Neuronal stem cell (in vitro differentiated cells): ENCODE measurements at regions not wholly inside any gene's neighbourhood (a gene's known extent, or its start where the extent isn't known, plus 50 kb on each side); places are given as distances from the start of the nearest gene placed in this dataset.

Experiments used
- DNase-seq: peaks from one replicate; pipeline ENCODE4 v3.0.0-alpha.2; 2013; ENCODE audit warnings: low spot score
- H2AFZ ChIP-seq: one replicate; pipeline ENCODE4 v1.6.1; 2013; ENCODE audit warnings: mild to moderate bottlenecking, low read length, inconsistent platforms
- H2AK5ac ChIP-seq: 2 replicates; pipeline ENCODE4 v1.6.1; 2013; ENCODE audit warnings: low read depth, mild to moderate bottlenecking, inconsistent platforms, low read length, moderate library complexity, mixed read lengths
- H2BK120ac ChIP-seq: 2 replicates; pipeline ENCODE4 v1.6.1; 2013; ENCODE audit warnings: low read depth, mild to moderate bottlenecking, inconsistent platforms, low read length, moderate library complexity, mixed read lengths
- H2BK12ac ChIP-seq: one replicate; pipeline ENCODE4 v1.6.1; 2013; ENCODE audit warnings: low read length, inconsistent platforms
- H2BK15ac ChIP-seq: 2 replicates; pipeline ENCODE4 v1.6.1; 2013; ENCODE audit warnings: mild to moderate bottlenecking, low read length, inconsistent platforms, mixed read lengths
- H2BK5ac ChIP-seq: one replicate; pipeline ENCODE4 v1.6.1; 2013; ENCODE audit warnings: inconsistent platforms, mild to moderate bottlenecking, low read length, moderate library complexity
- H3K14ac ChIP-seq: one replicate; pipeline ENCODE4 v1.6.1; 2013; ENCODE audit warnings: low read length, inconsistent platforms
- H3K18ac ChIP-seq: 2 replicates; pipeline ENCODE4 v1.6.1; 2013; ENCODE audit warnings: low read length, inconsistent platforms
- H3K23ac ChIP-seq: 2 replicates; pipeline ENCODE4 v1.6.1; 2013; ENCODE audit warnings: low read depth, mild to moderate bottlenecking, mixed read lengths, low read length, inconsistent platforms; ENCODE audit not compliant: poor library complexity
- H3K27ac ChIP-seq: replicated peaks from 3 replicates; pipeline ENCODE4 v1.5.1; 2013; ENCODE audit warnings: low read length, inconsistent platforms
- H3K27me3 ChIP-seq, 3 experiments: 2 replicates each; pipeline ENCODE4 v1.6.1; 2013; ENCODE audit warnings: low read length in 3 of 3, mild to moderate bottlenecking in 2 of 3, inconsistent platforms in 1 of 3, low read depth in 1 of 3, mixed read lengths in 1 of 3, moderate library complexity in 1 of 3; ENCODE audit not compliant: control insufficient read depth in 3 of 3, insufficient read depth in 3 of 3
- H3K36me3 ChIP-seq, 2 donors: replicated peaks in 1 of 2; 2 replicates each; pipeline ENCODE4 v1.6.1; 2013; ENCODE audit warnings: low read length in 2 of 2; ENCODE audit not compliant: control insufficient read depth in 2 of 2, insufficient read depth in 2 of 2
- H3K4ac ChIP-seq: 2 replicates; pipeline ENCODE4 v1.6.1; 2013; ENCODE audit warnings: inconsistent platforms, mild to moderate bottlenecking, low read length, moderate library complexity
- H3K4me1 ChIP-seq, 2 donors: 1 replicate in 1 of 2; 2 replicates in 1 of 2; pipeline ENCODE4 v1.6.1; 2013; ENCODE audit warnings: low read length in 2 of 2, low read depth in 1 of 2; ENCODE audit not compliant: control insufficient read depth in 2 of 2, insufficient read depth in 1 of 2
- H3K4me2 ChIP-seq: one replicate; pipeline ENCODE4 v1.6.1; 2013; ENCODE audit warnings: mild to moderate bottlenecking, low read length, inconsistent platforms; ENCODE audit not compliant: insufficient read depth, poor library complexity, severe bottlenecking
- H3K4me3 ChIP-seq, 2 donors: 2 replicates each; pipeline ENCODE4 v1.5.1; 2013; ENCODE audit warnings: low read length in 2 of 2, mild to moderate bottlenecking in 2 of 2, inconsistent platforms in 1 of 2, moderate library complexity in 1 of 2
- H3K79me1 ChIP-seq: one replicate; pipeline ENCODE4 v1.6.1; 2013; ENCODE audit warnings: low read depth, mild to moderate bottlenecking, inconsistent platforms, low read length, moderate library complexity
- H3K9ac ChIP-seq: one replicate; pipeline ENCODE4 v1.6.1; 2013; ENCODE audit warnings: mild to moderate bottlenecking, low read depth, low read length, inconsistent platforms; ENCODE audit not compliant: poor library complexity
- H3K9me3 ChIP-seq, 2 donors: replicated peaks in 1 of 2; 2 replicates each; pipeline versions ENCODE3 to v1.6.1; 2013; ENCODE audit warnings: low read length in 2 of 2, mild to moderate bottlenecking in 2 of 2, inconsistent platforms in 1 of 2, low read depth in 1 of 2, mixed read lengths in 1 of 2, moderate library complexity in 1 of 2; ENCODE audit not compliant: control insufficient read depth in 2 of 2, insufficient read depth in 1 of 2
- H4K8ac ChIP-seq: one replicate; pipeline ENCODE4 v1.6.1; 2013; ENCODE audit warnings: low read depth, mild to moderate bottlenecking, inconsistent platforms, low read length, moderate library complexity
- H4K91ac ChIP-seq: one replicate; pipeline ENCODE4 v1.6.1; 2013; ENCODE audit warnings: low read length, low read depth, mild to moderate bottlenecking, inconsistent platforms; ENCODE audit not compliant: poor library complexity
- WGBS, 2 donors: extraction: QIAGEN DNeasy Blood & Tissue Kit; methylation state at CpG; one replicate each; pipeline ENCODE4 v1.1.7; 2013; ENCODE audit warnings: missing lambda C conversion rate in 2 of 2, mixed read lengths in 1 of 2; ENCODE audit not compliant: insufficient read length in 2 of 2, insufficient replicate concordance in 1 of 2; ENCODE audit errors: extremely low coverage in 2 of 2; 5-methylcytosine and 5-hydroxymethylcytosine counted together

- Histone ChIP-seq H3K4me2 (no peak overlapping the region), H3K27ac (no peak overlapping the region), H3K4ac (no peak overlapping the region), H2BK15ac (no peak overlapping the region), H2AK5ac (no peak overlapping the region), H3K4me3 (no peak overlapping the region), H2BK5ac (no peak overlapping the region), H3K9me3 (no peaks in the 10 kb centered on the region), H2AFZ (no peak overlapping the region), H2BK120ac (no peak overlapping the region), H3K14ac (no peak overlapping the region), H3K18ac (no peak overlapping the region), H4K8ac (no peak overlapping the region), H3K23ac (no peak overlapping the region), H4K91ac (no peak overlapping the region), H3K27me3 (no peaks in the 10 kb centered on the region), H3K9ac (no peak overlapping the region), H2BK12ac (no peak overlapping the region), H3K79me1 (no peaks in the 10 kb centered on the region), H3K4me1 (no peaks in the 10 kb centered on the region), H3K36me3 (no peaks in the 10 kb centered on the region)
- WGBS, 2 donors: no CpG with 5 or more reads among the region's 6 CpGs
- no peak for DNase-seq
Measured at GRCh38 chr16:13823501-13823900, 96.5 kb upstream of the ERCC4 start.

- Histone ChIP-seq H2AK5ac (no peak overlapping the region), H3K4me2 (no peak overlapping the region), H3K9me3 (no peaks in the 10 kb centered on the region), H3K4me1 (no peaks in the 10 kb centered on the region), H2BK12ac (no peak overlapping the region), H2BK5ac (no peak overlapping the region), H3K9ac (no peak overlapping the region), H3K36me3 (no peaks in the 10 kb centered on the region), H3K4ac (no peak overlapping the region), H3K4me3 (no peak overlapping the region), H3K27me3 (no peaks in the 10 kb centered on the region), H3K79me1 (no peaks in the 10 kb centered on the region), H3K23ac (no peak overlapping the region), H2BK15ac (no peak overlapping the region), H3K27ac (no peak overlapping the region), H2BK120ac (no peak overlapping the region), H3K18ac (no peak overlapping the region), H4K91ac (no peak overlapping the region), H3K14ac (no peak overlapping the region), H2AFZ (no peak overlapping the region), H4K8ac (no peak overlapping the region)
- DNase-seq: no peak
- no CpG with 5 or more reads among the region's 7 CpGs for WGBS, 2 donors
Measured at GRCh38 chr16:13829697-13830299, 90.2 kb upstream of the ERCC4 start.

GRCh38 chr16:13833515-13833914, 86.4 kb upstream of the ERCC4 start:
- H2BK12ac ChIP-seq: no peak overlapping the region
- no peak overlapping the region for H3K23ac ChIP-seq
- no peak overlapping the region for H4K8ac ChIP-seq
- no peak overlapping the region for H3K14ac ChIP-seq
- no peak overlapping the region for H2AK5ac ChIP-seq
- H3K4me1 ChIP-seq: no peaks in the 10 kb centered on the region
- H3K4ac ChIP-seq: no peak overlapping the region
- H2BK15ac ChIP-seq: no peak overlapping the region
- no peak overlapping the region for H2BK5ac ChIP-seq
- DNase-seq: no peak
- H3K79me1 ChIP-seq: no peaks in the 10 kb centered on the region
- H3K36me3 ChIP-seq: no peaks in the 10 kb centered on the region
- H3K4me3 ChIP-seq: no peak overlapping the region
- no peaks in the 10 kb centered on the region for H3K9me3 ChIP-seq
- no peak overlapping the region for H2BK120ac ChIP-seq
- H3K4me2 ChIP-seq: no peak overlapping the region
- no CpG with 5 or more reads among the region's 2 CpGs for WGBS, 2 donors
- H3K27me3 ChIP-seq: no peaks in the 10 kb centered on the region
- no peak overlapping the region for H3K27ac ChIP-seq
- no peak overlapping the region for H3K9ac ChIP-seq
- H4K91ac ChIP-seq: no peak overlapping the region
- no peak overlapping the region for H3K18ac ChIP-seq
- H2AFZ ChIP-seq: no peak overlapping the region

GRCh38 chr16:13835387-13835786, 84.6 kb upstream of the ERCC4 start:
- Histone ChIP-seq H2AK5ac (no peak overlapping the region), H2BK12ac (no peak overlapping the region), H3K23ac (no peak overlapping the region), H3K79me1 (no peaks in the 10 kb centered on the region), H2BK5ac (no peak overlapping the region), H2AFZ (no peak overlapping the region), H3K36me3 (no peaks in the 10 kb centered on the region), H3K4ac (no peak overlapping the region), H3K9me3 (no peaks in the 10 kb centered on the region), H3K4me1 (no peaks in the 10 kb centered on the region), H3K27ac (no peak overlapping the region), H3K18ac (no peak overlapping the region), H3K14ac (no peak overlapping the region), H3K4me2 (no peak overlapping the region), H2BK15ac (no peak overlapping the region), H3K27me3 (no peaks in the 10 kb centered on the region), H2BK120ac (no peak overlapping the region), H4K8ac (no peak overlapping the region), H4K91ac (no peak overlapping the region), H3K9ac (no peak overlapping the region), H3K4me3 (no peak overlapping the region)
- WGBS, 2 donors: no CpG with 5 or more reads among the region's 4 CpGs
- DNase-seq: no peak
